Mesenchymal stem cell (in vitro differentiated cells and primary cell): ENCODE measurements at regions not wholly inside any gene's neighbourhood (a gene's known extent, or its start where the extent isn't known, plus 50 kb on each side); places are given as distances from the start of the nearest gene placed in this dataset.

ENCODE experiments used
- DNase-seq: peaks from one replicate; pipeline ENCODE4 v3.0.0-alpha.2; 2013
- H2AFZ ChIP-seq: one replicate; pipeline ENCODE4 v1.6.1; 2013; ENCODE audit warnings: low read depth, mild to moderate bottlenecking, control low read depth, inconsistent platforms, low read length, moderate library complexity
- H2AK5ac ChIP-seq: 2 replicates; pipeline ENCODE4 v1.6.1; 2013; ENCODE audit warnings: low read length, moderate library complexity, mild to moderate bottlenecking, inconsistent platforms; ENCODE audit not compliant: severe bottlenecking
- H2BK120ac ChIP-seq: one replicate; pipeline ENCODE4 v1.6.1; 2013; ENCODE audit warnings: low read depth, mild to moderate bottlenecking, inconsistent platforms, low read length, moderate library complexity
- H2BK12ac ChIP-seq, 2 experiments: one replicate each; pipeline ENCODE4 v1.6.1; 2013; ENCODE audit warnings: inconsistent platforms in 2 of 2, low read length in 2 of 2, mild to moderate bottlenecking in 2 of 2, moderate library complexity in 2 of 2, control low read depth in 1 of 2
- H2BK15ac ChIP-seq: one replicate; pipeline ENCODE4 v1.6.1; 2013; ENCODE audit warnings: mild to moderate bottlenecking, low read depth, inconsistent platforms; ENCODE audit not compliant: poor library complexity, severe bottlenecking
- H2BK5ac ChIP-seq: 2 replicates; pipeline ENCODE4 v1.6.1; 2013; ENCODE audit warnings: low read depth, mild to moderate bottlenecking, low read length, control low read depth, inconsistent platforms; ENCODE audit not compliant: poor library complexity, severe bottlenecking
- H3K14ac ChIP-seq, 2 experiments: one replicate each; pipeline ENCODE4 v1.6.1; 2013; ENCODE audit warnings: inconsistent platforms in 2 of 2, low read length in 2 of 2, control low read depth in 1 of 2, mild to moderate bottlenecking in 1 of 2, moderate library complexity in 1 of 2
- H3K18ac ChIP-seq, 2 experiments: one replicate each; pipeline ENCODE4 v1.6.1; 2013; ENCODE audit warnings: inconsistent platforms in 2 of 2, low read length in 2 of 2, control low read depth in 1 of 2, low read depth in 1 of 2, mild to moderate bottlenecking in 1 of 2
- H3K23ac ChIP-seq, 2 experiments: one replicate each; pipeline ENCODE4 v1.6.1; 2013; ENCODE audit warnings: inconsistent platforms in 2 of 2, low read length in 2 of 2, mild to moderate bottlenecking in 2 of 2, moderate library complexity in 2 of 2, control low read depth in 1 of 2
- H3K27ac ChIP-seq: 2 replicates; pipeline ENCODE4 v1.5.1; 2013; ENCODE audit warnings: mild to moderate bottlenecking, moderate library complexity, low read length, control low read depth, inconsistent platforms; ENCODE audit not compliant: poor library complexity, severe bottlenecking
- H3K27me3 ChIP-seq, 2 experiments: 2 replicates each; pipeline versions ENCODE4 v1.6.1 to v1.7.0; 2013; ENCODE audit warnings: low read length in 2 of 2, mild to moderate bottlenecking in 2 of 2, moderate library complexity in 2 of 2, control low read depth in 1 of 2, inconsistent platforms in 1 of 2; ENCODE audit not compliant: control insufficient read depth in 1 of 2, insufficient read depth in 1 of 2
- H3K36me3 ChIP-seq, 2 experiments: 2 replicates each; pipeline versions ENCODE4 v1.6.1 to v1.7.0; 2013; ENCODE audit warnings: low read length in 2 of 2, control low read depth in 1 of 2, inconsistent platforms in 1 of 2, low read depth in 1 of 2, mild to moderate bottlenecking in 1 of 2; ENCODE audit not compliant: insufficient read depth in 2 of 2, control insufficient read depth in 1 of 2
- H3K4ac ChIP-seq, 2 experiments: one replicate each; pipeline ENCODE4 v1.6.1; 2013; ENCODE audit warnings: inconsistent platforms in 2 of 2, low read length in 2 of 2, mild to moderate bottlenecking in 2 of 2, moderate library complexity in 2 of 2, control low read depth in 1 of 2, low read depth in 1 of 2
- H3K4me1 ChIP-seq: 2 replicates; pipeline ENCODE4 v1.6.1; 2013; ENCODE audit warnings: low read depth, low read length, control low read depth; ENCODE audit not compliant: control insufficient read depth, insufficient read depth
- H3K4me2 ChIP-seq: 2 replicates; pipeline ENCODE4 v1.6.1; 2013; ENCODE audit warnings: low read length, mild to moderate bottlenecking, inconsistent platforms; ENCODE audit not compliant: poor library complexity, severe bottlenecking
- H3K4me3 ChIP-seq, 2 experiments: 2 replicates each; pipeline versions ENCODE4 v1.5.1 to v1.7.0; 2013; ENCODE audit warnings: low read length in 2 of 2, mild to moderate bottlenecking in 2 of 2, control low read depth in 1 of 2, low read depth in 1 of 2; ENCODE audit not compliant: insufficient read depth in 1 of 2
- H3K79me1 ChIP-seq: replicated peaks from 2 replicates; pipeline ENCODE4 v1.6.1; 2013; ENCODE audit warnings: mild to moderate bottlenecking, control low read depth, low read length, inconsistent platforms; ENCODE audit not compliant: poor library complexity, severe bottlenecking
- H3K9ac ChIP-seq: 2 replicates; pipeline ENCODE4 v1.7.0; 2013; ENCODE audit warnings: mild to moderate bottlenecking, low read length, moderate library complexity
- H3K9me3 ChIP-seq: 2 replicates; pipeline ENCODE4 v1.7.0; 2013; ENCODE audit warnings: mild to moderate bottlenecking, low read length; ENCODE audit not compliant: control insufficient read depth
- H4K8ac ChIP-seq: one replicate; pipeline ENCODE4 v1.6.1; 2013; ENCODE audit warnings: inconsistent platforms, mild to moderate bottlenecking, low read length, moderate library complexity
- H4K91ac ChIP-seq: one replicate; pipeline ENCODE4 v1.6.1; 2013; ENCODE audit warnings: mild to moderate bottlenecking, low read length, inconsistent platforms
- WGBS: methylation state at CpG from one replicate; pipeline ENCODE4 v1.1.7; 2013; ENCODE audit warnings: mixed read lengths; 5-methylcytosine and 5-hydroxymethylcytosine counted together

DNA sequence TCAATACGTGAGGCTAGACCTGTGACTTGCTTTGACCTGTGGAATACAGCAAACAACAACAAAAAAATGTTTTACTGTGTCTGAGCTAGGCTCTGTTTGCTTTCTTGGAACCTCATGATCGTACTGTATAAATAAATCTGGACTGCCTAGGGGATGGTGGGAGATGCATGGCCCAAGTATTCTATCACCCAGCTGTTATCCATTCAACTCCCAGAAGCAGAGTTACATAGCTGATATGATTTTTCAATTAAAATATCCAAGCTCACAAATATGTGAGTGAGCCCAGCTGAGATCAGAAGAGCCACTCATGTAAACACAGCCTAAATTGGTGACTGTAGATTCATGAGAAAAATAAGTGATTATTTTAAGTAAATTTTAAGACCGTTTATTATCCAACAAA is 154.1 kb upstream of the THUMPD2 start:
- H3K14ac ChIP-seq: no peak overlapping the region
- no peak overlapping the region for H3K27ac ChIP-seq
- H3K4me3 ChIP-seq: no peak overlapping the region
- no peak overlapping the region for H3K4ac ChIP-seq
- no peak overlapping the region for H2BK5ac ChIP-seq
- H2BK15ac ChIP-seq: no peak overlapping the region
- no peak overlapping the region for H3K9ac ChIP-seq
- no peak overlapping the region for H3K18ac ChIP-seq
- H3K23ac ChIP-seq: no peak overlapping the region
- no peak overlapping the region for H2BK12ac ChIP-seq
- no peak overlapping the region for H4K91ac ChIP-seq
- no peaks in the 10 kb centered on the region for H3K79me1 ChIP-seq
- no peak overlapping the region for H2AFZ ChIP-seq
- H3K27me3 ChIP-seq: no peaks in the 10 kb centered on the region
- H3K9me3 ChIP-seq: no peaks in the 10 kb centered on the region
- no peak overlapping the region for H2BK120ac ChIP-seq
- DNase-seq: no peak
- no peaks in the 10 kb centered on the region for H3K36me3 ChIP-seq
- WGBS: 53% methylated on average over 2 of the region's 3 CpGs
- H2AK5ac ChIP-seq: no peak overlapping the region
- H4K8ac ChIP-seq: no peak overlapping the region
- H3K4me1 ChIP-seq: peaks cover 4% of the 10 kb centered on the region
- no peak overlapping the region for H3K4me2 ChIP-seq

DNA sequence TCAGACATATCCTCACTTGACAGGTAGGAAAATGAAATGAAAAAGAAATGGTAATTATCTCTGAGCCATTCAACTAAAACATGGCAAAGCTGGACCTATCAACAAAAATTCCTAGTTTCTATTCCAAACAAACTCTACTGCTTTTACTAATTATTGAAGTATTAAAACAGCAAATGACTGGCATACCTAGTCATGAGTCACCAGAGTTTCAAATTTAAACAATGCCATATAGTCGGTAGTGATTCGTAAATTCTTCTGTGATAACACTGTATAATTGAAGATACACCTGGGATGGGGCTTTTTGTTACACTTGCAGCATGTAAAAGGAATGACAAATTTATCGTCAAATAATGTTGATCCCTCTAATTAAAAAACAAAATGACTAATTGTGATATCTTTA is 153.1 kb upstream of the THUMPD2 start:
- no peak overlapping the region for H2BK15ac ChIP-seq
- no peak overlapping the region for H3K4me2 ChIP-seq
- no peaks in the 10 kb centered on the region for H3K36me3 ChIP-seq
- H3K9me3 ChIP-seq: no peaks in the 10 kb centered on the region
- 76% methylated on average over 2 of the region's 3 CpGs for WGBS
- H4K91ac ChIP-seq: no peak overlapping the region
- no peaks in the 10 kb centered on the region for H3K27me3 ChIP-seq
- H2BK5ac ChIP-seq: no peak overlapping the region
- H3K4me1 ChIP-seq: no peaks in the 10 kb centered on the region
- no peak overlapping the region for H3K14ac ChIP-seq
- H3K79me1 ChIP-seq: no peaks in the 10 kb centered on the region
- no peak overlapping the region for H4K8ac ChIP-seq
- no peak overlapping the region for H3K4me3 ChIP-seq
- no peak overlapping the region for H3K9ac ChIP-seq
- H3K23ac ChIP-seq: no peak overlapping the region
- H3K18ac ChIP-seq: no peak overlapping the region
- no peak overlapping the region for H3K27ac ChIP-seq
- no peak for DNase-seq
- H3K4ac ChIP-seq: no peak overlapping the region
- H2AFZ ChIP-seq: no peak overlapping the region
- no peak overlapping the region for H2BK12ac ChIP-seq
- no peak overlapping the region for H2AK5ac ChIP-seq
- no peak overlapping the region for H2BK120ac ChIP-seq

DNA sequence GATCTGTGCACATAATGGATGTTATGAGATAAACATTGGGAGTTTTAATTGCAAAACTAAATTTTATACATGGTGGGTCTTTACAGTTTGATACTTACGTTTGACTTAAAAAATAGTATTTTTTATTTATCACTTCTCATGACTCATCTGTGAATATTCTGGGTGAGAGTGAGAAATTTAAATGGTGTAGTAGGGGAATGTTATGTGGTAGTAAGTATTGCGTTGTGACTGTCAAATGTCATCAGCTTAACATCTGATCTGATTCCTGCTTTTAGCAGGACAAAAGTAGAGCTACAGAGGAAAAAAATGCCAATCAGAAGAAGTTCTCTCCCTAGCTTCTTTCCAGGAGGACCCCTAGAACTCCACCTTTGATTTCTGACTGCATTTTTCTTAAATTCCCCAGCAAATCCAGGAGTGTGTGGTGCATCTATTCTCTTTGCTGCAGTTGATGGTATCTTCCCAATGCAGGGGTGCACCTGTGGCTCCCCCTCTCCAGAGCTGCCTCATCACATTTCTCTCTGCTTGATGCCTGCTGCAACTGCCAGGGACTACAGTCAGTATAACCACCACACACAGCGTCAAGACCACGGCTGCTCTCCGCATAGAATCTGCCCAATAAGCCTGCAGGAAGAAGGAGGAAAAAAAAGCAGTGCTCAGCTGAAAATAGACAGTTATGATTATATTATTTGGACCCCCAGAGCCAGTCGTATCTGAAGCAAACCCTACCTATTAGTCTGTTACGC is 151.3 kb upstream of the THUMPD2 start:
- Histone ChIP-seq H4K8ac (no peak overlapping the region), H2BK120ac (no peak overlapping the region), H3K4me3 (no peak overlapping the region), H2AFZ (no peak overlapping the region), H3K4me2 (no peak overlapping the region), H2BK12ac (no peak overlapping the region), H3K27ac (no peak overlapping the region), H3K79me1 (no peaks in the 10 kb centered on the region), H2BK15ac (no peak overlapping the region), H3K9me3 (no peaks in the 10 kb centered on the region), H4K91ac (no peak overlapping the region), H3K36me3 (no peaks in the 10 kb centered on the region), H2BK5ac (no peak overlapping the region), H2AK5ac (no peak overlapping the region), H3K27me3 (no peaks in the 10 kb centered on the region), H3K18ac (no peak overlapping the region), H3K4me1 (no peaks in the 10 kb centered on the region), H3K9ac (no peak overlapping the region), H3K23ac (no peak overlapping the region), H3K14ac (no peak overlapping the region), H3K4ac (no peak overlapping the region)
- 88% methylated on average over 6 of the region's 7 CpGs for WGBS
- no peak for DNase-seq

DNA sequence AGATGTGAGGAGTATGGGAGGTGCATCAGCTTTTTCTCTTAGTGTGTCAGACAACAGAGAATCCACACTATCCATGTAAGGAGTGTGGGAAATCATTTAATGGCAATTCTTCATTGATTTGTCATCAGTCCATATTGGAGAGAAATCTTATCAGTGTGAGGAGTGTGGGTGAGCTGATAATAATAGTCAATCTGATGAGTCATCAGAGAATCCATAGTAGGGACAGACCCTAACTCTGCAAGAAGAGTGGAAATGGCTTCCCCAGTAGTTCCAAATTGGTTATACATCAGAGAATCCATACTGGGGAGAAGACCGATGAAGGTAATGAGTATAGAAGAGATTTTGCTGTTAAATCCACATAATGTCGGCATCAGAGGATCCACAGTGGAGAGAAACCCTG is 150.5 kb upstream of the THUMPD2 start:
- Histone ChIP-seq H3K4me3 (no peak overlapping the region), H3K27ac (no peak overlapping the region), H3K27me3 (no peaks in the 10 kb centered on the region), H3K36me3 (no peaks in the 10 kb centered on the region), H3K23ac (no peak overlapping the region), H2BK12ac (no peak overlapping the region), H3K79me1 (no peaks in the 10 kb centered on the region), H3K4me1 (no peaks in the 10 kb centered on the region), H2AFZ (no peak overlapping the region), H4K91ac (no peak overlapping the region), H3K9ac (no peak overlapping the region), H3K9me3 (no peaks in the 10 kb centered on the region), H4K8ac (no peak overlapping the region), H3K18ac (no peak overlapping the region), H3K4ac (no peak overlapping the region), H3K4me2 (no peak overlapping the region), H2BK15ac (no peak overlapping the region), H2AK5ac (no peak overlapping the region), H2BK120ac (no peak overlapping the region), H2BK5ac (no peak overlapping the region), H3K14ac (no peak overlapping the region)
- 93% methylated on average over 2 of the region's 2 CpGs for WGBS
- DNase-seq: no peak
